ENCODE measurements at regions not wholly inside any gene's neighbourhood (a gene's known extent, or its start where the extent isn't known, plus 50 kb on each side); places are given as distances from the start of the nearest gene placed in this dataset.

DNA sequence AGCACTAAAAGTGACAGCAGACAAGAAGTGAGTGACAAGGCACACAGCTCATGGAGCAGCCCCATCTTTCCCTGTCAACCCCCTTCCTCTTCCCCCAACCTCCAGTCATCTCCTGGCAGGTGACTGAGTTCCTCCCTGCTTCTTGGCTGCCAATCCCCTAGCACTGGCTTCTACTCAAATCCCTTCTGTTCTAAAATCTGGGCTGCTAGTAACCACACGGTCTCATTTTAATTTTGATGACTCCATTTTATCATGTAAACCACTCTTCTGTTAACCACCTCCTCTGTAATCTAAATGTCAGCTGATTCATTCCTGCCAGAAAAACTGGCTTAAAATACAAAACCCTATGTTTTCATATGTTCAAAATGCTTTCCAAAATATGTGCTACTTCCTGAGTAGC is 419.8 kb upstream of the MON1B start:
- H3K27ac ChIP-seq (ENCODE audit: low read depth, low read length) = no peak overlapping the region
- no peak overlapping the region for H3K4me3 ChIP-seq (ENCODE audit: insufficient read depth, low read depth, low read length)
- H3K9ac ChIP-seq (ENCODE audit: low read length) = no peak overlapping the region
- no peak overlapping the region for H3K4me2 ChIP-seq (ENCODE audit: low read length)
- H3K79me2 ChIP-seq (ENCODE audit: insufficient read depth, low read length) = no peaks in the 10 kb centered on the region
- H4K20me1 ChIP-seq (ENCODE audit: insufficient read depth, low read length) = no peaks in the 10 kb centered on the region
- FAIRE-seq = no peak
- no peaks in the 10 kb centered on the region for H3K9me3 ChIP-seq (ENCODE audit: insufficient read depth, low read depth, low read length)
- H2AFZ ChIP-seq (ENCODE audit: low read depth, low read length) = no peak overlapping the region
- no peaks in the 10 kb centered on the region for H3K4me1 ChIP-seq (ENCODE audit: insufficient read depth, low read length)
- H3K9me3 Mint-ChIP-seq (ENCODE audit: unreplicated experiment) = peaks cover 4% of the 10 kb centered on the region
- no peaks in the 10 kb centered on the region for H3K27me3 Mint-ChIP-seq (ENCODE audit: low read depth, unreplicated experiment)
- H3K27me3 ChIP-seq (ENCODE audit: insufficient read depth, low read length) = no peaks in the 10 kb centered on the region
- H3K4me1 Mint-ChIP-seq (ENCODE audit: low read depth, unreplicated experiment) = no peaks in the 10 kb centered on the region
- H3K36me3 Mint-ChIP-seq (ENCODE audit: low read depth, unreplicated experiment) = no peaks in the 10 kb centered on the region
- TF ChIP-seq, protein P1, sequence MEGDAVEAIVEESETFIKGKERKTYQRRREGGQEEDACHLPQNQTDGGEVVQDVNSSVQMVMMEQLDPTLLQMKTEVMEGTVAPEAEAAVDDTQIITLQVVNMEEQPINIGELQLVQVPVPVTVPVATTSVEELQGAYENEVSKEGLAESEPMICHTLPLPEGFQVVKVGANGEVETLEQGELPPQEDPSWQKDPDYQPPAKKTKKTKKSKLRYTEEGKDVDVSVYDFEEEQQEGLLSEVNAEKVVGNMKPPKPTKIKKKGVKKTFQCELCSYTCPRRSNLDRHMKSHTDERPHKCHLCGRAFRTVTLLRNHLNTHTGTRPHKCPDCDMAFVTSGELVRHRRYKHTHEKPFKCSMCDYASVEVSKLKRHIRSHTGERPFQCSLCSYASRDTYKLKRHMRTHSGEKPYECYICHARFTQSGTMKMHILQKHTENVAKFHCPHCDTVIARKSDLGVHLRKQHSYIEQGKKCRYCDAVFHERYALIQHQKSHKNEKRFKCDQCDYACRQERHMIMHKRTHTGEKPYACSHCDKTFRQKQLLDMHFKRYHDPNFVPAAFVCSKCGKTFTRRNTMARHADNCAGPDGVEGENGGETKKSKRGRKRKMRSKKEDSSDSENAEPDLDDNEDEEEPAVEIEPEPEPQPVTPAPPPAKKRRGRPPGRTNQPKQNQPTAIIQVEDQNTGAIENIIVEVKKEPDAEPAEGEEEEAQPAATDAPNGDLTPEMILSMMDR (IDR thresholded peaks at IDR 0.05; ENCODE audit: insufficient read depth, low read depth, low read length) = no peak
- no peak for TF ChIP-seq EZH2 (IDR thresholded peaks at IDR 0.05; ENCODE audit: insufficient read depth, low read length)
- DNase-seq (ENCODE audit: low read depth) = no peak
- no peak overlapping the region for H3K4me3 Mint-ChIP-seq (ENCODE audit: unreplicated experiment)
- H3K27ac Mint-ChIP-seq (ENCODE audit: unreplicated experiment) = no peak overlapping the region
- no peaks in the 10 kb centered on the region for H3K36me3 ChIP-seq (ENCODE audit: insufficient read depth, low read length)

DNA sequence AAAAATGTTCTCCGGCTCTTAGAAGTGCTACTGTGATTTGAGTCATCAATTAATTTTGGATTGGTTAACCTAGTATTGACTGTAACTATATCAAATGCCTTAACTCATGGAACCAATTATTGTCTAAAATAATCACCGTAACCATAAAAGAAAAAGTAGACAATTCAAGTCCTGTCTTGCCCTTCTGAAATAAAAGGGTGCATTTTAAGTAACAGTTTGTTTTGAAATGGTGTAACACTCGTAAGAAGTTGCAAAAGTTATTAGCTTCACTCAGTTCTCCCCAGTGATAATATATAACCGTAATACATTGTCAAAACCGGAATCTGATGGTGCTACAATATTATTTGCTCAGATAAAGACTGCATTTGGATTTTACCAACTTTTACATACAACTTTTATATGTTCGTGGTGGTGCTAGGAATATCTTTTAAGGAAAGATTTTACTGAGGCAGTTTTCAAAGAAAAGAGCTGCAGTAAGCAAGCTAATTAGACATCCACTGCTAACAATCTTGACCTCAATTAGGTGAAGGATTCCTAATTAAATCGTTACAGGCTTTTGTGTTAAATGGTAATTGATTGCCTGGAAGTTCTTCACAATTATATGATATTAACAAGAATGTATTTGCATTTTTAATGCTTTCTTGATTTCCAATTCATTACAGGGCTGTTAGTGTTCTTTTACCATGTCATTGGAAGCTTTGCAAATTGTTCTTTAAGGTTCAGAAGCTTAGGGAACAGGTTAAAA is 413.1 kb upstream of the MON1B start:
- TF ChIP-seq, protein P1 (IDR thresholded peaks at IDR 0.05; ENCODE audit: insufficient read depth, low read depth, low read length) = no peak
- TF ChIP-seq EZH2 (IDR thresholded peaks at IDR 0.05; ENCODE audit: insufficient read depth, low read length) = no peak
- Mint-ChIP-seq H3K9me3 (ENCODE audit: unreplicated experiment) (peaks cover 2% of the 10 kb centered on the region), H3K4me3 (ENCODE audit: unreplicated experiment) (no peak overlapping the region), H3K36me3 (ENCODE audit: low read depth, unreplicated experiment) (no peaks in the 10 kb centered on the region), H3K27ac (ENCODE audit: unreplicated experiment) (no peak overlapping the region), H3K4me1 (ENCODE audit: low read depth, unreplicated experiment) (no peaks in the 10 kb centered on the region), H3K27me3 (ENCODE audit: low read depth, unreplicated experiment) (no peaks in the 10 kb centered on the region)
- Histone ChIP-seq H3K4me3 (ENCODE audit: insufficient read depth, low read depth, low read length) (no peak overlapping the region), H3K4me2 (ENCODE audit: low read length) (no peak overlapping the region), H2AFZ (ENCODE audit: low read depth, low read length) (no peak overlapping the region), H3K4me1 (ENCODE audit: insufficient read depth, low read length) (no peaks in the 10 kb centered on the region), H3K79me2 (ENCODE audit: insufficient read depth, low read length) (no peaks in the 10 kb centered on the region), H3K9ac (ENCODE audit: low read length) (no peak overlapping the region), H3K36me3 (ENCODE audit: insufficient read depth, low read length) (no peaks in the 10 kb centered on the region), H3K27me3 (ENCODE audit: insufficient read depth, low read length) (no peaks in the 10 kb centered on the region), H4K20me1 (ENCODE audit: insufficient read depth, low read length) (no peaks in the 10 kb centered on the region), H3K9me3 (ENCODE audit: insufficient read depth, low read depth, low read length) (peaks cover 4% of the 10 kb centered on the region), H3K27ac (ENCODE audit: low read depth, low read length) (no peak overlapping the region)
- DNase-seq (ENCODE audit: low read depth) = no peak
- no peak for FAIRE-seq

DNA sequence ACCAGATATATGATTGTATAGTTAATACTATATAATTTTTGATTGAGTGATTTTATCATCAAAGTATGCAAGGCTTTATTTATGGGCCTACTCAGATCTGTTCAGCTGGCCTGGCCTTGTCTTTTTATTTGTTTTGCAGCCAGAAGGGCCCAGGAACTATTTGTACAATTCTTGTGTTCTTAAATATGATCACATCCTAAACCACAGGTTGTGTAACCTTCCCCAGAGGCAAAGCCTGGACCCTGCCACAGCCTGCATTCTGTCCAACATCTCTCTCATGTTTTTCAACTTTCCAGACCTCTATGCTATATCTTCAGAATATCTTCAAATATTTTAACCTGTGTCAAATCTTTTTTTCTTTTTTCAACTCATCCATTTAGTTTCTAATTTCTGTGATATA is 410.4 kb upstream of the MON1B start:
- no peak overlapping the region for H3K4me2 ChIP-seq (ENCODE audit: low read length)
- no peak overlapping the region for H3K9ac ChIP-seq (ENCODE audit: low read length)
- H3K27me3 ChIP-seq (ENCODE audit: insufficient read depth, low read length) = no peaks in the 10 kb centered on the region
- Mint-ChIP-seq H3K36me3 (ENCODE audit: low read depth, unreplicated experiment) (no peaks in the 10 kb centered on the region), H3K4me1 (ENCODE audit: low read depth, unreplicated experiment) (no peaks in the 10 kb centered on the region), H3K4me3 (ENCODE audit: unreplicated experiment) (no peak overlapping the region), H3K27me3 (ENCODE audit: low read depth, unreplicated experiment) (no peaks in the 10 kb centered on the region), H3K27ac (ENCODE audit: unreplicated experiment) (no peak overlapping the region), H3K9me3 (ENCODE audit: unreplicated experiment) (peaks cover 2% of the 10 kb centered on the region)
- no peaks in the 10 kb centered on the region for H3K36me3 ChIP-seq (ENCODE audit: insufficient read depth, low read length)
- H4K20me1 ChIP-seq (ENCODE audit: insufficient read depth, low read length) = no peaks in the 10 kb centered on the region
- peaks cover 4% of the 10 kb centered on the region for H3K9me3 ChIP-seq (ENCODE audit: insufficient read depth, low read depth, low read length)
- H3K27ac ChIP-seq (ENCODE audit: low read depth, low read length) = no peak overlapping the region
- H2AFZ ChIP-seq (ENCODE audit: low read depth, low read length) = no peak overlapping the region
- H3K4me3 ChIP-seq (ENCODE audit: insufficient read depth, low read depth, low read length) = no peak overlapping the region
- no peak for FAIRE-seq
- no peak for DNase-seq (ENCODE audit: low read depth)
- no peak for TF ChIP-seq EZH2 (IDR thresholded peaks at IDR 0.05; ENCODE audit: insufficient read depth, low read length)
- TF ChIP-seq, protein P1 (IDR thresholded peaks at IDR 0.05; ENCODE audit: insufficient read depth, low read depth, low read length) = no peak
- H3K79me2 ChIP-seq (ENCODE audit: insufficient read depth, low read length) = no peaks in the 10 kb centered on the region
- no peaks in the 10 kb centered on the region for H3K4me1 ChIP-seq (ENCODE audit: insufficient read depth, low read length)

All from astrocyte (in vitro differentiated cells and primary cell).